WTC11 (cell line): ENCODE measurements at regions not wholly inside any gene's neighbourhood (a gene's known extent, or its start where the extent isn't known, plus 50 kb on each side); places are given as distances from the start of the nearest gene placed in this dataset.

Source experiments
- ATAC-seq: fragments of 200-7000 bp; cut with Tn5 transposase; 2 replicates; pipeline ENCODE4 v1.10.0; 2021; ENCODE audit warnings: mild to moderate bottlenecking, moderate library complexity
- CTCF ChIA-PET: fragments of 300-600 bp; sonication (Branson Sonifier 250); formaldehyde crosslinking; loops from one replicate; lab custom pipeline; 2021; ENCODE audit warnings: antibody characterized with exemption; lab: Charles Lee
- POLR2A ChIA-PET: fragments of 350-600 bp; sonication (Branson Sonifier 250); formaldehyde crosslinking; loops from one replicate; lab custom pipeline; 2021; ENCODE audit warnings: antibody characterized with exemption; lab: Charles Lee
- DNase-seq: peaks from one replicate; pipeline ENCODE4 v3.0.0; 2021; ENCODE audit warnings: low spot score
- H3K27ac Mint-ChIP-seq: 2 replicates; pipeline ENCODE4 v1.8.0; 2021; ENCODE audit warnings: mixed read lengths
- H3K27me3 Mint-ChIP-seq: 2 replicates; pipeline ENCODE4 v1.8.0; 2021; ENCODE audit warnings: low read depth, mild to moderate bottlenecking, moderate library complexity, mixed read lengths
- H3K36me3 Mint-ChIP-seq: 2 replicates; pipeline ENCODE4 v1.8.0; 2021; ENCODE audit warnings: mixed read lengths
- H3K4me1 Mint-ChIP-seq: 2 replicates; pipeline ENCODE4 v1.8.0; 2022; ENCODE audit warnings: mixed read lengths
- H3K4me3 Mint-ChIP-seq: 2 replicates; pipeline ENCODE4 v1.8.0; 2021; ENCODE audit warnings: mild to moderate bottlenecking, moderate library complexity, mixed read lengths
- H3K9me3 Mint-ChIP-seq: 2 replicates; pipeline ENCODE4 v1.8.0; 2021; ENCODE audit warnings: mixed read lengths
- CBFB ChIP-seq: sonication (generic); formaldehyde crosslinking; IDR thresholded peaks from 2 replicates; pipeline ENCODE4 v1.8.1; 2022; ENCODE audit warnings: mild to moderate bottlenecking, low read depth, missing genetic modification reagents
- CREM ChIP-seq: sonication (generic); formaldehyde crosslinking; IDR thresholded peaks from 2 replicates; pipeline ENCODE4 v1.8.1; 2022; ENCODE audit warnings: mild to moderate bottlenecking, missing genetic modification reagents, moderate library complexity
- ESRRA ChIP-seq: sonication (generic); formaldehyde crosslinking; IDR thresholded peaks from 2 replicates; pipeline ENCODE4 v1.8.1; 2022; ENCODE audit warnings: mild to moderate bottlenecking, missing genetic modification reagents, borderline replicate concordance
- ETV6 ChIP-seq: sonication (generic); formaldehyde crosslinking; IDR thresholded peaks from 2 replicates; pipeline ENCODE4 v1.8.1; 2022; ENCODE audit warnings: mild to moderate bottlenecking, missing genetic modification reagents
- HMGA2 ChIP-seq: fragments of 250-450 bp; sonication (Bioruptor Pico); IDR thresholded peaks from 2 replicates; pipeline ENCODE4 v1.4.0; 2021; ENCODE audit warnings: mild to moderate bottlenecking, moderate library complexity
- JAZF1 ChIP-seq: fragments of 250-450 bp; sonication (Bioruptor Pico); IDR thresholded peaks from 2 replicates; pipeline ENCODE4 v1.9.0; 2021; ENCODE audit warnings: moderate library complexity, mild to moderate bottlenecking, inconsistent platforms
- NFATC4 ChIP-seq: fragments of 250-450 bp; sonication (Bioruptor Pico); IDR thresholded peaks from 2 replicates; pipeline ENCODE4 v1.9.0; 2021; ENCODE audit warnings: mild to moderate bottlenecking
- SMAD4 ChIP-seq: sonication (generic); formaldehyde crosslinking; IDR thresholded peaks from 2 replicates; pipeline ENCODE4 v1.8.0; 2022; ENCODE audit warnings: mild to moderate bottlenecking, missing genetic modification reagents
- ZBTB21 ChIP-seq: sonication (generic); formaldehyde crosslinking; IDR thresholded peaks from 2 replicates; pipeline ENCODE4 v1.8.1; 2023; ENCODE audit warnings: mild to moderate bottlenecking, missing genetic modification reagents, borderline replicate concordance
- ZNF121 ChIP-seq: sonication (generic); formaldehyde crosslinking; IDR thresholded peaks from 2 replicates; pipeline ENCODE4 v1.8.0; 2023; ENCODE audit warnings: missing genetic modification reagents
- ZNF219 ChIP-seq: sonication (generic); formaldehyde crosslinking; IDR thresholded peaks from 2 replicates; pipeline ENCODE4 v1.8.0; 2023; ENCODE audit warnings: missing genetic modification reagents, mild to moderate bottlenecking, borderline replicate concordance
- ZNF232 ChIP-seq: sonication (generic); formaldehyde crosslinking; IDR thresholded peaks from 2 replicates; pipeline ENCODE4 v1.8.0; 2022; ENCODE audit warnings: mild to moderate bottlenecking, missing genetic modification reagents
- ZNF396 ChIP-seq: fragments of 250-450 bp; sonication (Bioruptor Pico); IDR thresholded peaks from 2 replicates; pipeline ENCODE4 v1.8.0; 2021; ENCODE audit warnings: mild to moderate bottlenecking, moderate library complexity, borderline replicate concordance
- TF ChIP-seq, protein P1 (sequence below): sonication (generic); formaldehyde crosslinking; IDR thresholded peaks from 2 replicates; pipeline ENCODE4 v1.8.0; 2022; ENCODE audit warnings: mild to moderate bottlenecking, missing genetic modification reagents
- TF ChIP-seq, protein P2 (sequence below): sonication (generic); formaldehyde crosslinking; IDR thresholded peaks from 2 replicates; pipeline ENCODE4 v1.8.0; 2022; ENCODE audit warnings: missing genetic modification reagents
- TF ChIP-seq, protein P3 (sequence below): sonication (generic); formaldehyde crosslinking; IDR thresholded peaks from 2 replicates; pipeline ENCODE4 v1.8.1; 2022; ENCODE audit warnings: mild to moderate bottlenecking, missing genetic modification reagents, moderate library complexity, borderline replicate concordance
- TF ChIP-seq, protein P4 (sequence below): fragments of 200-600 bp; IDR thresholded peaks from 2 replicates; pipeline ENCODE4 v1.8.0; 2022; ENCODE audit warnings: antibody characterized with exemption
- TF ChIP-seq, protein P5 (sequence below): sonication (generic); formaldehyde crosslinking; IDR thresholded peaks from 2 replicates; pipeline ENCODE4 v1.8.0; 2023; ENCODE audit warnings: missing genetic modification reagents
- TF ChIP-seq, protein P6 (sequence below): fragments of 250-450 bp; sonication (Bioruptor Pico); IDR thresholded peaks from 2 replicates; pipeline ENCODE4 v1.9.0; 2021; ENCODE audit warnings: moderate library complexity, mild to moderate bottlenecking, inconsistent platforms, borderline replicate concordance
- TF ChIP-seq, protein P7 (sequence below): sonication (generic); formaldehyde crosslinking; IDR thresholded peaks from 2 replicates; pipeline ENCODE4 v1.8.1; 2023; ENCODE audit warnings: mild to moderate bottlenecking, missing genetic modification reagents, moderate library complexity

DNA sequence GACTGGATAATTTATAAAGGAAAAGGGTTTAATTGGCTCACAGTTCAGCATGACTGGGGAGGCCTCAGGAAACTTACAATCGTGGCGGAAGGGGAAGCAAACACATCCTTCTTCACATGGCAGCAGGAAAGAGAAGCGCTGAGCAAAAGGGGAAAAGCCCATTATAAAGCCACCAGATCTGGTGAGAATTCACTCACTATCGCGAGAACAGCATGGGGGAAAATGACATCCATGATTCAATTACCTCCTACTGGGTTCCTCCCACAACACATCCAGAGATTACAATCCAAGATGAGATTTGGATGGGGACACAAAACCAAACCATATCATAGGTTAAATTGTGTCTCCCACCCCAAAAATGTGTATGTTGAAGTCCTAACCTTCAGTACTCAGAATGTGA lies 491.7 kb downstream of the SETD4 start:
- H3K27me3 Mint-ChIP-seq = no peaks in the 10 kb centered on the region
- H3K4me3 Mint-ChIP-seq = no peak overlapping the region
- DNase-seq (no peak), ATAC-seq (no peak)
- no peak overlapping the region for H3K27ac Mint-ChIP-seq
- peaks cover 12% of the 10 kb centered on the region for H3K36me3 Mint-ChIP-seq
- H3K4me1 Mint-ChIP-seq = peaks cover 22% of the 10 kb centered on the region
- POLR2A ChIA-PET = no interaction called here
- CTCF ChIA-PET = no interaction called here
- TF ChIP-seq, protein P1, sequence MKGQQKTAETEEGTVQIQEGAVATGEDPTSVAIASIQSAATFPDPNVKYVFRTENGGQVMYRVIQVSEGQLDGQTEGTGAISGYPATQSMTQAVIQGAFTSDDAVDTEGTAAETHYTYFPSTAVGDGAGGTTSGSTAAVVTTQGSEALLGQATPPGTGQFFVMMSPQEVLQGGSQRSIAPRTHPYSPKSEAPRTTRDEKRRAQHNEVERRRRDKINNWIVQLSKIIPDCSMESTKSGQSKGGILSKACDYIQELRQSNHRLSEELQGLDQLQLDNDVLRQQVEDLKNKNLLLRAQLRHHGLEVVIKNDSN (CRISPR knock-in tag) = no peak
- TF ChIP-seq CBFB (CRISPR knock-in tag) (no peak), ESRRA (CRISPR knock-in tag) (no peak), ZNF219 (CRISPR knock-in tag) (no peak), HMGA2 (CRISPR knock-in tag) (no peak)
- TF ChIP-seq, protein P2, sequence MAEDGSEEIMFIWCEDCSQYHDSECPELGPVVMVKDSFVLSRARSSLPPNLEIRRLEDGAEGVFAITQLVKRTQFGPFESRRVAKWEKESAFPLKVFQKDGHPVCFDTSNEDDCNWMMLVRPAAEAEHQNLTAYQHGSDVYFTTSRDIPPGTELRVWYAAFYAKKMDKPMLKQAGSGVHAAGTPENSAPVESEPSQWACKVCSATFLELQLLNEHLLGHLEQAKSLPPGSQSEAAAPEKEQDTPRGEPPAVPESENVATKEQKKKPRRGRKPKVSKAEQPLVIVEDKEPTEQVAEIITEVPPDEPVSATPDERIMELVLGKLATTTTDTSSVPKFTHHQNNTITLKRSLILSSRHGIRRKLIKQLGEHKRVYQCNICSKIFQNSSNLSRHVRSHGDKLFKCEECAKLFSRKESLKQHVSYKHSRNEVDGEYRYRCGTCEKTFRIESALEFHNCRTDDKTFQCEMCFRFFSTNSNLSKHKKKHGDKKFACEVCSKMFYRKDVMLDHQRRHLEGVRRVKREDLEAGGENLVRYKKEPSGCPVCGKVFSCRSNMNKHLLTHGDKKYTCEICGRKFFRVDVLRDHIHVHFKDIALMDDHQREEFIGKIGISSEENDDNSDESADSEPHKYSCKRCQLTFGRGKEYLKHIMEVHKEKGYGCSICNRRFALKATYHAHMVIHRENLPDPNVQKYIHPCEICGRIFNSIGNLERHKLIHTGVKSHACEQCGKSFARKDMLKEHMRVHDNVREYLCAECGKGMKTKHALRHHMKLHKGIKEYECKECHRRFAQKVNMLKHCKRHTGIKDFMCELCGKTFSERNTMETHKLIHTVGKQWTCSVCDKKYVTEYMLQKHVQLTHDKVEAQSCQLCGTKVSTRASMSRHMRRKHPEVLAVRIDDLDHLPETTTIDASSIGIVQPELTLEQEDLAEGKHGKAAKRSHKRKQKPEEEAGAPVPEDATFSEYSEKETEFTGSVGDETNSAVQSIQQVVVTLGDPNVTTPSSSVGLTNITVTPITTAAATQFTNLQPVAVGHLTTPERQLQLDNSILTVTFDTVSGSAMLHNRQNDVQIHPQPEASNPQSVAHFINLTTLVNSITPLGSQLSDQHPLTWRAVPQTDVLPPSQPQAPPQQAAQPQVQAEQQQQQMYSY (CRISPR knock-in tag) = no peak
- H3K9me3 Mint-ChIP-seq = peaks cover 22% of the 10 kb centered on the region

DNA sequence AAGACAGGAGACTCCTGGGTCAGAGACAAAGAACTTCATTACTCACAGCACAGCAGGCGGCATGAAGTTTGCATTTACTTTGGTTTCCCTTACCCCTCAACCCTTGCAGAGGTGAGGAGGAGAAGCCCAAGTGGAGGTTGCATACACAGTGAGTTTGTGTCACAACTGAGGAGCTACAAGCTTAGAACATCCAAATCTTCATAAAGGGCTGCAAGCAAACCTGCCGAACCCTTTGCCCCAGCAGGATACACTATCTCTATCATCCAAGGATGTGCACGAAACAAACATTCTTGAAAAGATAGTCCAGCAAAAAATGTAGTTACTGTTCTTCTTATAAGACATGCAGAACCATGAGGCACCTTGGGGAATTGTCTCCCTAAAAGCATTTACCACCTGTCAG lies 493.5 kb downstream of the SETD4 start:
- Mint-ChIP-seq H3K27ac (no peak overlapping the region), H3K9me3 (peaks cover 26% of the 10 kb centered on the region), H3K27me3 (no peaks in the 10 kb centered on the region), H3K4me3 (no peak overlapping the region), H3K4me1 (peaks cover 24% of the 10 kb centered on the region), H3K36me3 (peaks cover 12% of the 10 kb centered on the region)
- DNase-seq (no peak), ATAC-seq (no peak)
- no peak for TF ChIP-seq CREM (CRISPR knock-in tag)
- TF ChIP-seq, protein P3, sequence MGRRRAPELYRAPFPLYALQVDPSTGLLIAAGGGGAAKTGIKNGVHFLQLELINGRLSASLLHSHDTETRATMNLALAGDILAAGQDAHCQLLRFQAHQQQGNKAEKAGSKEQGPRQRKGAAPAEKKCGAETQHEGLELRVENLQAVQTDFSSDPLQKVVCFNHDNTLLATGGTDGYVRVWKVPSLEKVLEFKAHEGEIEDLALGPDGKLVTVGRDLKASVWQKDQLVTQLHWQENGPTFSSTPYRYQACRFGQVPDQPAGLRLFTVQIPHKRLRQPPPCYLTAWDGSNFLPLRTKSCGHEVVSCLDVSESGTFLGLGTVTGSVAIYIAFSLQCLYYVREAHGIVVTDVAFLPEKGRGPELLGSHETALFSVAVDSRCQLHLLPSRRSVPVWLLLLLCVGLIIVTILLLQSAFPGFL (CRISPR knock-in tag) = no peak
- TF ChIP-seq, protein P4, sequence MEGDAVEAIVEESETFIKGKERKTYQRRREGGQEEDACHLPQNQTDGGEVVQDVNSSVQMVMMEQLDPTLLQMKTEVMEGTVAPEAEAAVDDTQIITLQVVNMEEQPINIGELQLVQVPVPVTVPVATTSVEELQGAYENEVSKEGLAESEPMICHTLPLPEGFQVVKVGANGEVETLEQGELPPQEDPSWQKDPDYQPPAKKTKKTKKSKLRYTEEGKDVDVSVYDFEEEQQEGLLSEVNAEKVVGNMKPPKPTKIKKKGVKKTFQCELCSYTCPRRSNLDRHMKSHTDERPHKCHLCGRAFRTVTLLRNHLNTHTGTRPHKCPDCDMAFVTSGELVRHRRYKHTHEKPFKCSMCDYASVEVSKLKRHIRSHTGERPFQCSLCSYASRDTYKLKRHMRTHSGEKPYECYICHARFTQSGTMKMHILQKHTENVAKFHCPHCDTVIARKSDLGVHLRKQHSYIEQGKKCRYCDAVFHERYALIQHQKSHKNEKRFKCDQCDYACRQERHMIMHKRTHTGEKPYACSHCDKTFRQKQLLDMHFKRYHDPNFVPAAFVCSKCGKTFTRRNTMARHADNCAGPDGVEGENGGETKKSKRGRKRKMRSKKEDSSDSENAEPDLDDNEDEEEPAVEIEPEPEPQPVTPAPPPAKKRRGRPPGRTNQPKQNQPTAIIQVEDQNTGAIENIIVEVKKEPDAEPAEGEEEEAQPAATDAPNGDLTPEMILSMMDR = no peak
- TF ChIP-seq JAZF1 (CRISPR knock-in tag) = no peak
- TF ChIP-seq SMAD4 = no peak
- no peak for TF ChIP-seq ZNF121 (CRISPR knock-in tag)
- TF ChIP-seq ZNF232 (CRISPR knock-in tag) = no peak
- TF ChIP-seq, protein P5, sequence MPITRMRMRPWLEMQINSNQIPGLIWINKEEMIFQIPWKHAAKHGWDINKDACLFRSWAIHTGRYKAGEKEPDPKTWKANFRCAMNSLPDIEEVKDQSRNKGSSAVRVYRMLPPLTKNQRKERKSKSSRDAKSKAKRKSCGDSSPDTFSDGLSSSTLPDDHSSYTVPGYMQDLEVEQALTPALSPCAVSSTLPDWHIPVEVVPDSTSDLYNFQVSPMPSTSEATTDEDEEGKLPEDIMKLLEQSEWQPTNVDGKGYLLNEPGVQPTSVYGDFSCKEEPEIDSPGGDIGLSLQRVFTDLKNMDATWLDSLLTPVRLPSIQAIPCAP (CRISPR knock-in tag) = no peak
- no peak for TF ChIP-seq ZNF396 (CRISPR knock-in tag)
- CTCF ChIA-PET = no interaction called here
- POLR2A ChIA-PET = no interaction called here

DNA sequence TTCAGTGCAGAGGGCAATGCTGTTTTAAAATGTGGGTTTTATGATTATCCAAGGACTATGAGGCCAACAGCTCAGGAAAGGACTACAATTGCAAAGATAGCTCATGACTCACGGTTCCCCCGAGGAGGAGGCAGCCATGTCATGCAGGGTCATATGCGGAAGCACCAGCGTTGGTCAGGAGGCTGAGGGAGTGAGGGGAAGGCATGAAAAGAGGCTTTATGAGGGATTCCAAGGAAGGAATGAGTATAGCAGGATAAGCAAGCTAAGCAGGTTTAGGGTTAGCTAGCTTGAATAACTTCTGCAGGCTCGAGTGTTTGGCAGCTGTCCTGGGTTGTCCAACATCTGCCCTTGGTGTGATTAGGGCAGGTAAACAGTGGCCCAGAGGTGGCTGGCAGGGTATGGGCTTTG lies 495.1 kb downstream of the SETD4 start:
- no peak for DNase-seq
- TF ChIP-seq, protein P6, sequence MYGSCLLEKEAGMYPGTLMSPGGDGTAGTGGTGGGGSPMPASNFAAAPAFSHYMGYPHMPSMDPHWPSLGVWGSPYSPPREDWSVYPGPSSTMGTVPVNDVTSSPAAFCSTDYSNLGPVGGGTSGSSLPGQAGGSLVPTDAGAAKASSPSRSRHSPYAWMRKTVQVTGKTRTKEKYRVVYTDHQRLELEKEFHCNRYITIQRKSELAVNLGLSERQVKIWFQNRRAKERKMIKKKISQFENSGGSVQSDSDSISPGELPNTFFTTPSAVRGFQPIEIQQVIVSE (CRISPR knock-in tag) = no peak
- TF ChIP-seq, protein P1 (CRISPR knock-in tag) = no peak
- no peak for TF ChIP-seq ZBTB21 (CRISPR knock-in tag)
- TF ChIP-seq, protein P7, sequence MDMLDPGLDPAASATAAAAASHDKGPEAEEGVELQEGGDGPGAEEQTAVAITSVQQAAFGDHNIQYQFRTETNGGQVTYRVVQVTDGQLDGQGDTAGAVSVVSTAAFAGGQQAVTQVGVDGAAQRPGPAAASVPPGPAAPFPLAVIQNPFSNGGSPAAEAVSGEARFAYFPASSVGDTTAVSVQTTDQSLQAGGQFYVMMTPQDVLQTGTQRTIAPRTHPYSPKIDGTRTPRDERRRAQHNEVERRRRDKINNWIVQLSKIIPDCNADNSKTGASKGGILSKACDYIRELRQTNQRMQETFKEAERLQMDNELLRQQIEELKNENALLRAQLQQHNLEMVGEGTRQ (CRISPR knock-in tag) = no peak
- no peak for TF ChIP-seq NFATC4 (CRISPR knock-in tag)
- TF ChIP-seq ETV6 (CRISPR knock-in tag) = no peak

More for the DNA sequence above, 495.1 kb downstream of the SETD4 start:
- no peaks in the 10 kb centered on the region for H3K27me3 Mint-ChIP-seq
- H3K4me3 Mint-ChIP-seq = no peak overlapping the region
- ChIA-PET CTCF (no interaction called here), POLR2A (no interaction called here)
- peaks cover 12% of the 10 kb centered on the region for H3K36me3 Mint-ChIP-seq
- ATAC-seq = no peak; the same call in 1 of the 2 replicates
- peaks cover 26% of the 10 kb centered on the region for H3K9me3 Mint-ChIP-seq
- H3K27ac Mint-ChIP-seq = no peak overlapping the region
- H3K4me1 Mint-ChIP-seq = peaks cover 24% of the 10 kb centered on the region
